Astrocyte of the spinal cord (primary cell): ENCODE measurements at regions not wholly inside any gene's neighbourhood (a gene's known extent, or its start where the extent isn't known, plus 50 kb on each side); places are given as distances from the start of the nearest gene placed in this dataset.

Experiments used
- DNase-seq: peaks from one replicate; pipeline ENCODE4 v3.0.0; 2011; ENCODE audit warnings: low read depth, low spot score
- H3K4me3 ChIP-seq: 2 replicates; pipeline ENCODE4 v1.5.1; 2011; ENCODE audit warnings: low read depth, mild to moderate bottlenecking, low read length, moderate library complexity
- in situ Hi-C: cut with HindIII; loops from 2 replicates; pipeline ENCODE4 v1.10.0; 2017; ENCODE audit warnings: low sequenced_read_pairs
- TF ChIP-seq, protein P1 (sequence below): IDR thresholded peaks from 2 replicates; pipeline ENCODE4 v1.5.1; 2012; ENCODE audit warnings: low read depth, mild to moderate bottlenecking, low read length, inconsistent platforms

DNA sequence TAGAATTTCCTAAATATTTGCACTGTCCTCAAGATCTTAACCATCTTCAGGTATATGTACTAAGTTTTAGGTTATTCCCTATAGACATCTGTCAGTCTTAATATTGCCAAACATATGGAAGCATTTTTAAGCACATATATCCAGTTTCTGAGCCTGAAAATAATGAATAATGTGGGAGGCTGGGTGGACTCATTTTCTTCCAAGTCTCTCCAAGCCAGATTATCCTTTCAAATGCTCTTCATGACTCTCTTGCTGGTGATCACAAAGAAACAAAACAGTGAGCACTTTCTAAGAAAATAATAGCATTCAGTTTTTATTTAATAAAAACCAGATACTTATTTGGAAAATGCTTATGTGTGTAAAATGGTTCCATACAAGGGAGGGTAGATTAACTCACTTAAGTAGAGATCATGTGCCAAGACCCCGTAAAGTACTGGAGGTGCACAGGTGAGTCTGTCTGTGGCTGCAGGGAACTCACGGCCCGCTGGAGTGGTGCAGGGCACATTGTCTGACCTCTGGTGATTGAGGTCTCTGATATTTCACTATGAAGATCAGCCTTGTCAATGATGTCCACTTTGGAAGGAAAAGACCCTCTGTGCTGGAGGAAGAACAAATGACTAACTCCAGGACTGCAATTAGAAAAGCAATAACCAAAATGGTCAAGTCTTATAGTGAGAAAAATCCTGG, 161.6 kb downstream of the TMEM18 start:
- TF ChIP-seq, protein P1, sequence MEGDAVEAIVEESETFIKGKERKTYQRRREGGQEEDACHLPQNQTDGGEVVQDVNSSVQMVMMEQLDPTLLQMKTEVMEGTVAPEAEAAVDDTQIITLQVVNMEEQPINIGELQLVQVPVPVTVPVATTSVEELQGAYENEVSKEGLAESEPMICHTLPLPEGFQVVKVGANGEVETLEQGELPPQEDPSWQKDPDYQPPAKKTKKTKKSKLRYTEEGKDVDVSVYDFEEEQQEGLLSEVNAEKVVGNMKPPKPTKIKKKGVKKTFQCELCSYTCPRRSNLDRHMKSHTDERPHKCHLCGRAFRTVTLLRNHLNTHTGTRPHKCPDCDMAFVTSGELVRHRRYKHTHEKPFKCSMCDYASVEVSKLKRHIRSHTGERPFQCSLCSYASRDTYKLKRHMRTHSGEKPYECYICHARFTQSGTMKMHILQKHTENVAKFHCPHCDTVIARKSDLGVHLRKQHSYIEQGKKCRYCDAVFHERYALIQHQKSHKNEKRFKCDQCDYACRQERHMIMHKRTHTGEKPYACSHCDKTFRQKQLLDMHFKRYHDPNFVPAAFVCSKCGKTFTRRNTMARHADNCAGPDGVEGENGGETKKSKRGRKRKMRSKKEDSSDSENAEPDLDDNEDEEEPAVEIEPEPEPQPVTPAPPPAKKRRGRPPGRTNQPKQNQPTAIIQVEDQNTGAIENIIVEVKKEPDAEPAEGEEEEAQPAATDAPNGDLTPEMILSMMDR = no peak
- H3K4me3 ChIP-seq = no peak overlapping the region
- in situ Hi-C loops = no loop called here
- DNase-seq = no peak

GRCh38 chr2:513981-514706, 163.1 kb downstream of the TMEM18 start:
- TF ChIP-seq, protein P1 = no peak
- no peak overlapping the region for H3K4me3 ChIP-seq
- in situ Hi-C loops = no loop called here
- no peak for DNase-seq

DNA sequence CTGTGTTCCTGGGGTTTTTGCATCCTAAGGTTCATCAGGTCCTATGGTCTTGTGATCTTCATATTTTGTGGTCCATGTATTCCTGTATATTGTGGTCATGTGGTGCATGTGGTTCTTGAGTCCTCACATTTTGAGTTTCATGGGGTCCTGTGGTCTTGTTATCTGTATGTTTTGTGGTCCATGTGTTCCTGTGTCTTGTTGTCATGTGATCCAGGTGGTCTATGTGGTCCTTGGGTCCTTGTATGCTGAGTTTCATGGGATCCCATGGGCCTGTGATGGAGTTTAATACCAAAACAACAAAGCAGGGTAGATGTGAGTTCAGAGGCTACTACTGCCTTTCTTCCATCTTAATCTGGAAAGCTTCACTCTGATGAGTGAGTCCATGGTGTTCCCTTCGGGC, 166.4 kb downstream of the TMEM18 start:
- in situ Hi-C loops = no loop called here
- TF ChIP-seq, protein P1 = no peak
- H3K4me3 ChIP-seq = no peak overlapping the region
- DNase-seq = no peak

DNA sequence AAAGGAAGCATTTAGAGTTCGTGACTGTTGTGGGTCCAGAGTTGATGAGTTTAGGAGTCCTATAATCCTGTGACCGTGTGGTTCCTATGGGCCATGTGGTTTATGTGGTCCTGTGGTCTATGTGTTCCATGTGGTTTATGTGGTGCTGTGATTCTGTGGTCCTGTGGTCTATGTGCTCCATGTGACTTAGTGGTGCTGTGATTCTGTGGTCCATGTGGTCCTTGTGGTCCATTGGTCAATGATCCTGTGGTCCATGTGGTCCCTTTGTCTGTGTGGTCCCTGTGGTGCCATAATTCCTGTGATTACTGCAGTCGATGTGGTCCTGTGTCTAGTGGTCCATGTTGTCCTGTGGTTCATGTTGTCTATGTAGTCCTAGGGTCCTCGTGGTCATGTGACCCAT, 167.3 kb downstream of the TMEM18 start:
- no peak for DNase-seq
- in situ Hi-C loops = no loop called here

GRCh38 chr2:508121-508520, 169.1 kb downstream of the TMEM18 start:
- no peak overlapping the region for H3K4me3 ChIP-seq
- no peak for DNase-seq
- TF ChIP-seq, protein P1 = no peak
- in situ Hi-C loops = no loop called here

More for the DNA sequence above, 167.3 kb downstream of the TMEM18 start:
- TF ChIP-seq, protein P1 = no peak
- H3K4me3 ChIP-seq = no peak overlapping the region

- no peak for DNase-seq
- no peak overlapping the region for H3K4me3 ChIP-seq
- in situ Hi-C loops = no loop called here
- TF ChIP-seq, protein P1 = no peak
These were observed 170.3 kb downstream of the TMEM18 start for GRCh38 chr2:506866-507265.
